ENCODE measurements at regions not wholly inside any gene's neighbourhood (a gene's known extent, or its start where the extent isn't known, plus 50 kb on each side); places are given as distances from the start of the nearest gene placed in this dataset.

- Histone ChIP-seq H3K4me2 (replicated peaks; ENCODE audit: extremely low read depth, low read length, poor library complexity, severe bottlenecking) (no peak overlapping the region), H3K4me3 (replicated peaks in 1 of 3; ENCODE audit: low read depth in 2 of 3, low read length in 3 of 3) (no peak overlapping the region), H3K36me3 (replicated peaks in 1 of 2; ENCODE audit: control insufficient read depth in 1 of 2, insufficient read depth in 2 of 2, low read length in 2 of 2) (no peaks in the 10 kb centered on the region), H3K9me3 (replicated peaks in 1 of 2; ENCODE audit: control insufficient read depth in 1 of 2, insufficient read depth in 1 of 2, low read length in 2 of 2) (peaks cover 0 to 11% of the 10 kb centered on the region in 2 donors), H3K27ac (ENCODE audit: low read depth in 1 of 2, low read length in 2 of 2) (no peak overlapping the region), H3K79me2 (ENCODE audit: insufficient read depth, low read length) (no peaks in the 10 kb centered on the region), H3K27me3 (ENCODE audit: control insufficient read depth in 2 of 2, insufficient read depth in 2 of 2, low read length in 2 of 2) (no peaks in the 10 kb centered on the region), H4K20me1 (ENCODE audit: insufficient read depth, low read length) (no peaks in the 10 kb centered on the region), H3K4me1 (ENCODE audit: control insufficient read depth in 1 of 2, insufficient read depth in 2 of 2, low read length in 2 of 2) (no peaks in the 10 kb centered on the region), H3K9ac (ENCODE audit: insufficient read depth, low read length, poor library complexity, severe bottlenecking) (no peak overlapping the region), H2AFZ (ENCODE audit: insufficient read depth, low read depth, low read length, poor library complexity, severe bottlenecking) (no peak overlapping the region)
- WGBS (ENCODE audit: insufficient coverage), result 94% methylated on average over 18 of the region's 18 CpGs
- TF ChIP-seq CTCF (IDR thresholded peaks at IDR 0.05), result no peak
- intact Hi-C loops (cut with micrococcal nuclease), result no loop called here
- Mint-ChIP-seq H3K36me3 (no peaks in the 10 kb centered on the region), H3K4me1 (no peaks in the 10 kb centered on the region), H3K27me3 (ENCODE audit: low read depth in 3 of 3) (peaks cover 0 to 1% (median 0%) of the 10 kb centered on the region in 3 donors), H3K27ac (no peak overlapping the region), H3K9me3 (peaks cover 2 to 11% (median 5%) of the 10 kb centered on the region in 7 donors), H3K4me3 (no peak overlapping the region)
- DNase-seq, result no peak
These were observed 807.2 kb upstream of the NDST4 start for GRCh38 chr4:115920637-115921036.

- no peak for DNase-seq
- no peak for TF ChIP-seq CTCF (IDR thresholded peaks at IDR 0.05)
- no peak overlapping the region for H2AFZ ChIP-seq (ENCODE audit: insufficient read depth, low read depth, low read length, poor library complexity, severe bottlenecking)
- Mint-ChIP-seq H3K4me1 (no peaks in the 10 kb centered on the region), H3K36me3 (no peaks in the 10 kb centered on the region), H3K9me3 (peaks cover 2 to 10% (median 5%) of the 10 kb centered on the region in 7 donors), H3K27ac (no peak overlapping the region), H3K4me3 (no peak overlapping the region), H3K27me3 (ENCODE audit: low read depth in 3 of 3) (no peaks in the 10 kb centered on the region)
- H3K79me2 ChIP-seq (ENCODE audit: insufficient read depth, low read length), result no peaks in the 10 kb centered on the region
- H3K9me3 ChIP-seq (replicated peaks in 1 of 2; ENCODE audit: control insufficient read depth in 1 of 2, insufficient read depth in 1 of 2, low read length in 2 of 2), result peaks cover 0 to 11% of the 10 kb centered on the region in 2 donors
- no peaks in the 10 kb centered on the region for H4K20me1 ChIP-seq (ENCODE audit: insufficient read depth, low read length)
- intact Hi-C loops (cut with micrococcal nuclease), result no loop called here
- no peak overlapping the region for H3K4me2 ChIP-seq (replicated peaks; ENCODE audit: extremely low read depth, low read length, poor library complexity, severe bottlenecking)
- no peaks in the 10 kb centered on the region for H3K4me1 ChIP-seq (ENCODE audit: control insufficient read depth in 1 of 2, insufficient read depth in 2 of 2, low read length in 2 of 2)
- H3K4me3 ChIP-seq (replicated peaks in 1 of 3; ENCODE audit: low read depth in 2 of 3, low read length in 3 of 3), result no peak overlapping the region
- H3K27ac ChIP-seq (ENCODE audit: low read depth in 1 of 2, low read length in 2 of 2), result no peak overlapping the region
- no peaks in the 10 kb centered on the region for H3K36me3 ChIP-seq (replicated peaks in 1 of 2; ENCODE audit: control insufficient read depth in 1 of 2, insufficient read depth in 2 of 2, low read length in 2 of 2)
- no peaks in the 10 kb centered on the region for H3K27me3 ChIP-seq (ENCODE audit: control insufficient read depth in 2 of 2, insufficient read depth in 2 of 2, low read length in 2 of 2)
- H3K9ac ChIP-seq (ENCODE audit: insufficient read depth, low read length, poor library complexity, severe bottlenecking), result no peak overlapping the region
These were observed 804.7 kb upstream of the NDST4 start for GRCh38 chr4:115918149-115918548.

All from CD14-positive monocyte (primary cell).